ENCODE measurements at regions not wholly inside any gene's neighbourhood (a gene's known extent, or its start where the extent isn't known, plus 50 kb on each side); places are given as distances from the start of the nearest gene placed in this dataset.

GRCh38 chr12:89999699-90000505, 291.3 kb upstream of the ATP2B1 start:
- TF ChIP-seq EZH2phosphoT487 (IDR thresholded peaks at IDR 0.05; ENCODE audit: borderline replicate concordance, low read length) (no peak), CTCF (IDR thresholded peaks at IDR 0.05; ENCODE audit: low read depth, low read length, poor library complexity, severe bottlenecking) (no peak)
